ENCODE measurements at regions not wholly inside any gene's neighbourhood (a gene's known extent, or its start where the extent isn't known, plus 50 kb on each side); places are given as distances from the start of the nearest gene placed in this dataset.

DNA sequence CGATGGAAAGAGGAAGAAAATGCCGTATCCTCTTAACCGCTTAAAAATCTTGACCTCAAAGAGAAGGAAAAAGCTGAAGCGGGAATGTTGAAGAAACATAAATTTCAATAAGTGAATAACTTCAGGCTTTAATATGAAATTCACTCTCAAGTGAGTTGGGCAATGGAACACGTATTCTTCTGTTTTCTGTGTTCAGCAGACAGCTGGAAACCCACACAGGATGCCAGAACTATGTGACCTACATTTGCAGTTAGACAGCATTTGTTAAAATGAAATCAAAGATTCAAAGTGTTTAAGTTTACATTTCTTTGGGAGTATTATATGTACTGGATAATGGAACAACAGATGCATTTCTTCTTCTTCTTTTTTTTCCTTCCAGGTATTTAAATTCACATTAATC lies 80.5 kb upstream of the SPATS2L start:
- H3K27me3 ChIP-seq (ENCODE audit: control insufficient read depth, insufficient read depth, low read length): no peaks in the 10 kb centered on the region
- no peaks in the 10 kb centered on the region for H3K9me3 ChIP-seq (ENCODE audit: control insufficient read depth, insufficient read depth, low read length)
- H3K36me3 ChIP-seq (ENCODE audit: control insufficient read depth, insufficient read depth, low read length): no peaks in the 10 kb centered on the region
- no peak overlapping the region for H3K27ac ChIP-seq (ENCODE audit: low read depth, low read length)
- no peaks in the 10 kb centered on the region for H3K4me1 ChIP-seq (ENCODE audit: control insufficient read depth, insufficient read depth, low read length)
- H3K4me3 ChIP-seq (ENCODE audit: low read depth, low read length): no peak overlapping the region
- no peak overlapping the region for H3K9ac ChIP-seq (ENCODE audit: low read depth, low read length)

DNA sequence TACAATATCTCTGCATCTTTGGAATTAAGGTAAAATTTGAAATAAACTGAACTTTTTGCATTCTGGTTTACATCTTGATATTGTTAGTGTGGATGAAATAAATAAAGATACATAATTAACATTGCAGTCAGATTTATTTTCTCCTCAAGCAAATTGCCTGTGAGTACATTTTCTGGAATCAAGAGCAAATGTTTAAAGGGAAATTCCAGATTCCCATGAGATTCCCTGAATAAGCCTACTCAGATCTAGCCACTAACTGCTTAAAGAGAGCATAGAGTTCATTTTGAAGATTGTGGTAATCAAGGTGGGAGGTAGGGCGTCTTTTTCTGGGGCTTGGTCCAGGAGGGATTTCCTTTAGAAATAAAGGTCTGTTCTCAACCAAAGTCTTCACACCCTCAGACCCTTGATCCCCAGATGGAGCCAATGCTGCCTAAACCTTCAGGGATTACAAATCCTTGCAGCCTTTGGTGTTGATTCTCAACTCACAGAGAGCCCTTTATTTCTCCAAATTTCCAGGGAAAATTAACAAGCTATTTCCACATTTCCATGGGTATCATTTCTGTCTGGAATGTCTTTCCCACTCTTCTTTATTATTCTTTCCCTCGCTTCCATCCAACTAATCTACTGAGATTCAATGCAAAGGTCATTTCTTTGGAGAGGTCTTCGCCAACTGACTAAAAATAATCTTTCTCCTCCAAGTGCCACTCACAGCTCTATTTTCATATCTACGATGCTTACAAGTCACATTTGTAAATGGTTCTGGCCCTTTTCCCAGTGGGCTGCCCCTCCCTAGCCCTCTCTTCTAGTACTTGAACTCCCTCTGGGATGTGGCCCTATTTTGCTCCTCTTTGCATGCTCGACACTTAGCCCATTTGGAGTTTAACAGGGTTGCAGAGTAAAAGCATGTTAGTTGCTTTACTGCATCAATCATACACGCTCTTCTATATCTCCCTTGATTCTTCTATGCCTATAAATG lies 79.8 kb upstream of the SPATS2L start:
- Histone ChIP-seq H3K4me1 (ENCODE audit: control insufficient read depth, insufficient read depth, low read length) (no peaks in the 10 kb centered on the region), H3K4me3 (ENCODE audit: low read depth, low read length) (no peak overlapping the region), H3K36me3 (ENCODE audit: control insufficient read depth, insufficient read depth, low read length) (no peaks in the 10 kb centered on the region), H3K27me3 (ENCODE audit: control insufficient read depth, insufficient read depth, low read length) (no peaks in the 10 kb centered on the region), H3K9ac (ENCODE audit: low read depth, low read length) (no peak overlapping the region), H3K27ac (ENCODE audit: low read depth, low read length) (no peak overlapping the region), H3K9me3 (ENCODE audit: control insufficient read depth, insufficient read depth, low read length) (no peaks in the 10 kb centered on the region)

DNA sequence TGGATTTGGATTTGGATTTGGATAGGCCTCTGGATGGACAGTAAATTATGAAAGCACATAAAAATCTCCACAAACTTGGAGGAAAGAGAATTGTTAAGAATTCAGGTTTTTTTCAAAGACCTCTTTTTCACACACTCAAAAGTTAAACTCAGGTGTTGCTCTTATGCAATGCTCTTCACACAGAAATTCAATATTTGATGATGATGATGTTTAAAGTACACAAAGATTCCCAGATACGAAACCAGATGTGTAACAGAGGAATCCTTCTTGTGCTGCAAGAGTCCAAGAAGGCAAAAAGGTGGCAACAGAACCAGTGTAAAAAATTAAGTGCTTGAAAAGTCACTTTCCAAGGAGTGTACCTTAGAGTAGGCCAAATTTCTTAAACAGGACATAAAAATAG lies 75.8 kb upstream of the SPATS2L start:
- Histone ChIP-seq H3K36me3 (ENCODE audit: control insufficient read depth, insufficient read depth, low read length) (no peaks in the 10 kb centered on the region), H3K27ac (ENCODE audit: low read depth, low read length) (no peak overlapping the region), H3K4me1 (ENCODE audit: control insufficient read depth, insufficient read depth, low read length) (no peaks in the 10 kb centered on the region), H3K9me3 (ENCODE audit: control insufficient read depth, insufficient read depth, low read length) (no peaks in the 10 kb centered on the region), H3K4me3 (ENCODE audit: low read depth, low read length) (no peak overlapping the region), H3K9ac (ENCODE audit: low read depth, low read length) (no peak overlapping the region), H3K27me3 (ENCODE audit: control insufficient read depth, insufficient read depth, low read length) (no peaks in the 10 kb centered on the region)

- Histone ChIP-seq H3K27me3 (ENCODE audit: control insufficient read depth, insufficient read depth, low read length) (no peaks in the 10 kb centered on the region), H3K9me3 (ENCODE audit: control insufficient read depth, insufficient read depth, low read length) (no peaks in the 10 kb centered on the region), H3K4me1 (ENCODE audit: control insufficient read depth, insufficient read depth, low read length) (peaks cover 4% of the 10 kb centered on the region; the same call in 1 of the 2 replicates), H3K4me3 (ENCODE audit: low read depth, low read length) (no peak overlapping the region), H3K36me3 (ENCODE audit: control insufficient read depth, insufficient read depth, low read length) (no peaks in the 10 kb centered on the region), H3K9ac (ENCODE audit: low read depth, low read length) (no peak overlapping the region), H3K27ac (ENCODE audit: low read depth, low read length) (no peak overlapping the region)
Observed at GRCh38 chr2:200235533-200235932, 71.0 kb upstream of the SPATS2L start.

- no peaks in the 10 kb centered on the region for H3K27me3 ChIP-seq (ENCODE audit: control insufficient read depth, insufficient read depth, low read length)
- no peak overlapping the region for H3K27ac ChIP-seq (ENCODE audit: low read depth, low read length)
- peaks cover 4% of the 10 kb centered on the region; the same call in 1 of the 2 replicates for H3K4me1 ChIP-seq (ENCODE audit: control insufficient read depth, insufficient read depth, low read length)
- H3K36me3 ChIP-seq (ENCODE audit: control insufficient read depth, insufficient read depth, low read length): no peaks in the 10 kb centered on the region
- no peak overlapping the region for H3K4me3 ChIP-seq (ENCODE audit: low read depth, low read length)
- no peak overlapping the region for H3K9ac ChIP-seq (ENCODE audit: low read depth, low read length)
- no peaks in the 10 kb centered on the region for H3K9me3 ChIP-seq (ENCODE audit: control insufficient read depth, insufficient read depth, low read length)
Observed at GRCh38 chr2:200239216-200239615, 67.3 kb upstream of the SPATS2L start.

DNA sequence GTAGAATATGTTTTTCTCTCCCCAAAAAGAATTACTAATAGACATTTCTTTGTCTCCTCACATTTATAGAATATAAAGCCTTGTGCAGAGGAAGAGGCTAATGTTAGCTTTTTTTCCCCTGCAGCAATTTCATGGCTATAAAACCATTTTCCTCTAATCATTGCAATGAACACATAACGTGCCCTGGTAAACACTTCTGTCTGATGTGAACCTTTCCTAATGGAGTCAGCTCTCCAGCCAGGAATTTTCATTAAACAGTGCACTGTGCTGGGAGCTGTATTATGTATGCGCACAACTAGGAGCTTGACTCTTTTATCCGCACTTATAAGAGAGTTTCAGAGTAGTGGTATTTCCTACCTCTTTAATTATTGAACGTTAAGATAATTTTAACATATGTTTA lies 63.9 kb upstream of the SPATS2L start:
- Histone ChIP-seq H3K27me3 (ENCODE audit: control insufficient read depth, insufficient read depth, low read length) (no peaks in the 10 kb centered on the region), H3K9me3 (ENCODE audit: control insufficient read depth, insufficient read depth, low read length) (no peaks in the 10 kb centered on the region), H3K9ac (ENCODE audit: low read depth, low read length) (no peak overlapping the region), H3K36me3 (ENCODE audit: control insufficient read depth, insufficient read depth, low read length) (no peaks in the 10 kb centered on the region), H3K4me1 (ENCODE audit: control insufficient read depth, insufficient read depth, low read length) (peaks cover 4% of the 10 kb centered on the region; the same call in 1 of the 2 replicates), H3K4me3 (ENCODE audit: low read depth, low read length) (no peak overlapping the region), H3K27ac (ENCODE audit: low read depth, low read length) (no peak overlapping the region)

GRCh38 chr2:200243441-200243840 lies 63.1 kb upstream of the SPATS2L start:
- Histone ChIP-seq H3K4me1 (ENCODE audit: control insufficient read depth, insufficient read depth, low read length) (peaks cover 4% of the 10 kb centered on the region; the same call in 1 of the 2 replicates), H3K4me3 (ENCODE audit: low read depth, low read length) (no peak overlapping the region), H3K27ac (ENCODE audit: low read depth, low read length) (no peak overlapping the region), H3K9me3 (ENCODE audit: control insufficient read depth, insufficient read depth, low read length) (no peaks in the 10 kb centered on the region), H3K36me3 (ENCODE audit: control insufficient read depth, insufficient read depth, low read length) (no peaks in the 10 kb centered on the region), H3K9ac (ENCODE audit: low read depth, low read length) (no peak overlapping the region), H3K27me3 (ENCODE audit: control insufficient read depth, insufficient read depth, low read length) (no peaks in the 10 kb centered on the region)

DNA sequence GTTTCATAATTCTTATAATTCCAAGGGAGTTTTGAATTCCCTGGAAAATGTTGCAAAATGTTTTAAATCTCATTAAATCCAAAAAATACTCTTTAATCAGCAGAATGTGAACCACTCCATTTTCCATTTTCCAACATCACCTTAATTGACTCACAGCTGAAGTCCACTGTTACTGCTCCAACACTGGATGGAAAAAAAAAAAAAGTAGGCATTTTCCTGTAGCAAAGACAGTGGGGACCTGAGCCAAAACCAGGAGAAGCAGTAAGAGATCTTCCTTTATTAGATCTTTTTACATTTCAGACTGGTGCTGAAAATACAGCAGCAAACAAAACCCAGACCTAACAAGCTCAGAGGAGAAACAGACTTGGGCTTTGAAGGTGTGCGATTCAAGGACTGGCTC lies 62.4 kb upstream of the SPATS2L start:
- H3K9me3 ChIP-seq (ENCODE audit: control insufficient read depth, insufficient read depth, low read length): no peaks in the 10 kb centered on the region
- H3K4me1 ChIP-seq (ENCODE audit: control insufficient read depth, insufficient read depth, low read length): peaks cover 3% of the 10 kb centered on the region; the same call in 1 of the 2 replicates
- no peak overlapping the region for H3K4me3 ChIP-seq (ENCODE audit: low read depth, low read length)
- H3K36me3 ChIP-seq (ENCODE audit: control insufficient read depth, insufficient read depth, low read length): no peaks in the 10 kb centered on the region
- no peak overlapping the region for H3K9ac ChIP-seq (ENCODE audit: low read depth, low read length)
- H3K27ac ChIP-seq (ENCODE audit: low read depth, low read length): no peak overlapping the region
- H3K27me3 ChIP-seq (ENCODE audit: control insufficient read depth, insufficient read depth, low read length): no peaks in the 10 kb centered on the region

- H3K9me3 ChIP-seq (ENCODE audit: control insufficient read depth, insufficient read depth, low read length): no peaks in the 10 kb centered on the region
- no peak overlapping the region for H3K9ac ChIP-seq (ENCODE audit: low read depth, low read length)
- H3K27ac ChIP-seq (ENCODE audit: low read depth, low read length): no peak overlapping the region
- no peak overlapping the region for H3K4me3 ChIP-seq (ENCODE audit: low read depth, low read length)
- H3K36me3 ChIP-seq (ENCODE audit: control insufficient read depth, insufficient read depth, low read length): no peaks in the 10 kb centered on the region
- peaks cover under 1% of the 10 kb centered on the region for H3K4me1 ChIP-seq (ENCODE audit: control insufficient read depth, insufficient read depth, low read length)
- H3K27me3 ChIP-seq (ENCODE audit: control insufficient read depth, insufficient read depth, low read length): no peaks in the 10 kb centered on the region
Observed at GRCh38 chr2:200247494-200247893, 59.0 kb upstream of the SPATS2L start.

- Histone ChIP-seq H3K9ac (ENCODE audit: low read depth, low read length) (no peak overlapping the region), H3K4me3 (ENCODE audit: low read depth, low read length) (no peak overlapping the region), H3K27ac (ENCODE audit: low read depth, low read length) (no peak overlapping the region), H3K4me1 (ENCODE audit: control insufficient read depth, insufficient read depth, low read length) (peaks cover 12% of the 10 kb centered on the region), H3K36me3 (ENCODE audit: control insufficient read depth, insufficient read depth, low read length) (no peaks in the 10 kb centered on the region), H3K9me3 (ENCODE audit: control insufficient read depth, insufficient read depth, low read length) (no peaks in the 10 kb centered on the region), H3K27me3 (ENCODE audit: control insufficient read depth, insufficient read depth, low read length) (no peaks in the 10 kb centered on the region)
Observed at GRCh38 chr2:200252265-200253067, 54.0 kb upstream of the SPATS2L start.

DNA sequence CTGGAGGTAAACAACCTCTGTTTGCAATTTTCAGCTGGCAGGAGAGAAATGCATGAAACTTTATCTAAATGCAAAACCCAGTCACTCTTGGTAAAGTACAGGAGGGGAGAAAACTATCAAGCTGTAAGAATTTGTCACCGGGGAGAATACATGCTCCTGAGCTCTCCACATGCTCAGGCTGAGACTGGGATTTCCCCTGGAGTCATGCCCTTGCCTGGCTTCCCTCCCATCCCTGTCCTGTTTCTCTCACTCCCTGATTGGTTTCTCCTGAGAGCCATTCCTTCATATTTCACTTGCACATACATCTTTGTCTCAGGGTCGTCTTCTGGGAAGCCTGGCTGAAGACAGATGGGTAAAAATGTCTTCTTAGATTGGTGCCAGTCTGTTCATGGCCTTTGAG lies 52.9 kb upstream of the SPATS2L start:
- Histone ChIP-seq H3K27me3 (ENCODE audit: control insufficient read depth, insufficient read depth, low read length) (no peaks in the 10 kb centered on the region), H3K27ac (ENCODE audit: low read depth, low read length) (no peak overlapping the region), H3K9me3 (ENCODE audit: control insufficient read depth, insufficient read depth, low read length) (no peaks in the 10 kb centered on the region), H3K36me3 (ENCODE audit: control insufficient read depth, insufficient read depth, low read length) (no peaks in the 10 kb centered on the region), H3K9ac (ENCODE audit: low read depth, low read length) (no peak overlapping the region), H3K4me1 (ENCODE audit: control insufficient read depth, insufficient read depth, low read length) (peaks cover 12% of the 10 kb centered on the region), H3K4me3 (ENCODE audit: low read depth, low read length) (no peak overlapping the region)

All from HUES48 (cell line).